Astrocyte (in vitro differentiated cells and primary cell): ENCODE measurements at regions not wholly inside any gene's neighbourhood (a gene's known extent, or its start where the extent isn't known, plus 50 kb on each side); places are given as distances from the start of the nearest gene placed in this dataset.

Source experiments
- DNase-seq: peaks from one replicate; pipeline ENCODE4 v3.0.0-alpha.2; 2010; ENCODE audit warnings: low read depth
- FAIRE-seq: peaks from 2 replicates; lab custom pipeline; 2011; peaks lifted over from hg19 to GRCh38; lab: Jason Lieb, UNC
- H2AFZ ChIP-seq: 2 replicates; pipeline ENCODE4 v1.6.0; 2012; ENCODE audit warnings: low read depth, low read length, inconsistent platforms
- H3K27ac ChIP-seq: 2 replicates; pipeline ENCODE4 v1.5.1; 2011; ENCODE audit warnings: low read depth, low read length, inconsistent platforms
- H3K27me3 ChIP-seq: 2 replicates; pipeline ENCODE4 v1.6.0; 2011; ENCODE audit warnings: low read length, inconsistent platforms; ENCODE audit not compliant: insufficient read depth
- H3K36me3 ChIP-seq: 2 replicates; pipeline ENCODE4 v1.5.1; 2011; ENCODE audit warnings: low read length, inconsistent platforms; ENCODE audit not compliant: insufficient read depth
- H3K4me1 ChIP-seq: 2 replicates; pipeline ENCODE4 v1.5.1; 2011; ENCODE audit warnings: low read length, inconsistent platforms; ENCODE audit not compliant: insufficient read depth
- H3K4me2 ChIP-seq: 2 replicates; pipeline ENCODE4 v1.6.0; 2012; ENCODE audit warnings: low read length, inconsistent platforms
- H3K4me3 ChIP-seq: 2 replicates; pipeline ENCODE4 v1.5.1; 2011; ENCODE audit warnings: low read depth, mild to moderate bottlenecking, low read length, inconsistent platforms; ENCODE audit not compliant: insufficient read depth
- H3K79me2 ChIP-seq: 2 replicates; pipeline ENCODE4 v1.6.0; 2012; ENCODE audit warnings: mild to moderate bottlenecking, low read length, inconsistent platforms; ENCODE audit not compliant: insufficient read depth
- H3K9ac ChIP-seq: 2 replicates; pipeline ENCODE4 v1.6.0; 2012; ENCODE audit warnings: mild to moderate bottlenecking, low read length, inconsistent platforms
- H3K9me3 ChIP-seq: 2 replicates; pipeline ENCODE4 v1.5.1; 2012; ENCODE audit warnings: low read depth, mild to moderate bottlenecking, low read length, inconsistent platforms; ENCODE audit not compliant: insufficient read depth
- H4K20me1 ChIP-seq: 2 replicates; pipeline ENCODE4 v1.6.0; 2012; ENCODE audit warnings: low read length, inconsistent platforms; ENCODE audit not compliant: insufficient read depth
- H3K27ac Mint-ChIP-seq: one replicate; pipeline ENCODE4 v1.8.0; 2021; ENCODE audit warnings: mild to moderate bottlenecking, mixed read lengths; ENCODE audit not compliant: unreplicated experiment
- H3K27me3 Mint-ChIP-seq: one replicate; pipeline ENCODE4 v1.8.0; 2021; ENCODE audit warnings: low read depth, mixed read lengths; ENCODE audit not compliant: unreplicated experiment
- H3K36me3 Mint-ChIP-seq: one replicate; pipeline ENCODE4 v1.8.0; 2021; ENCODE audit warnings: low read depth, mixed read lengths; ENCODE audit not compliant: unreplicated experiment
- H3K4me1 Mint-ChIP-seq: one replicate; pipeline ENCODE4 v1.8.0; 2021; ENCODE audit warnings: low read depth, mixed read lengths; ENCODE audit not compliant: unreplicated experiment
- H3K4me3 Mint-ChIP-seq: one replicate; pipeline ENCODE4 v1.8.0; 2021; ENCODE audit warnings: mild to moderate bottlenecking, moderate library complexity, mixed read lengths; ENCODE audit not compliant: unreplicated experiment
- H3K9me3 Mint-ChIP-seq: one replicate; pipeline ENCODE4 v1.8.0; 2021; ENCODE audit warnings: mild to moderate bottlenecking, mixed read lengths; ENCODE audit not compliant: unreplicated experiment
- CTCF ChIP-seq: IDR thresholded peaks from 2 replicates; pipeline ENCODE4 v1.5.1; 2011; ENCODE audit warnings: low read depth, mild to moderate bottlenecking, inconsistent platforms, low read length, moderate library complexity; ENCODE audit not compliant: insufficient read depth
- EZH2 ChIP-seq: IDR thresholded peaks from 2 replicates; pipeline ENCODE4 v1.6.1; 2012; ENCODE audit warnings: mild to moderate bottlenecking, low read length, inconsistent platforms; ENCODE audit not compliant: insufficient read depth

DNA sequence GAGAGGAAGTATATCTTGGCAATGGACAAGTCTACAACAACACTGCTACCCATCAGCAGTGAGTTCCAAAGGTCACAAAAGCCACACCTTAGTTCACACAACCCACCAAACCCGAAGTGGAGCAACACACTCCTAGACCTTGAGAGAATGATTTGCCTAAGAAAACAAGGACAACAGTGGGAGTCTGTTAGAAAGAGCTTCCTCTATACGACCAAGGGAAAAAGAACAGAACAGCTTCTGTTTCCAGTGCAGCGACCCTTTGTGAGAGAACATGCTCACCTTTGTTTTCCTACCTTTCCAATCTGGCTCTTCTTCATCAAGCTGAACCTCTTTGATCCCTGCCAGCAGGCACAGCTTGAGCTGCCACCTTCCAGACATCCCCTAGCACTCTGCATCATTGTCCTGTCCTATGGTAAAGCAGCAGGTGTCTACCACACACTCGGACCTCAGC lies 56.7 kb upstream of the PALMD start:
- H3K36me3 Mint-ChIP-seq = no peaks in the 10 kb centered on the region
- H3K4me1 Mint-ChIP-seq = peaks cover 15% of the 10 kb centered on the region
- H3K27me3 Mint-ChIP-seq = no peaks in the 10 kb centered on the region
- H4K20me1 ChIP-seq = no peaks in the 10 kb centered on the region
- no peak overlapping the region for H3K4me3 Mint-ChIP-seq
- no peak for DNase-seq
- no peak overlapping the region for H3K4me3 ChIP-seq
- no peaks in the 10 kb centered on the region for H3K9me3 ChIP-seq
- H3K79me2 ChIP-seq = no peaks in the 10 kb centered on the region
- H3K27ac ChIP-seq = no peak overlapping the region
- H3K4me2 ChIP-seq = no peak overlapping the region
- H3K9ac ChIP-seq = no peak overlapping the region
- TF ChIP-seq CTCF = no peak
- TF ChIP-seq EZH2 = no peak
- peak overlapping the region; percentile 11 for H2AFZ ChIP-seq
- FAIRE-seq = no peak
- peaks cover 19% of the 10 kb centered on the region for H3K4me1 ChIP-seq
- no peaks in the 10 kb centered on the region for H3K27me3 ChIP-seq
- no peak overlapping the region for H3K27ac Mint-ChIP-seq
- H3K36me3 ChIP-seq = no peaks in the 10 kb centered on the region
- no peaks in the 10 kb centered on the region for H3K9me3 Mint-ChIP-seq

DNA sequence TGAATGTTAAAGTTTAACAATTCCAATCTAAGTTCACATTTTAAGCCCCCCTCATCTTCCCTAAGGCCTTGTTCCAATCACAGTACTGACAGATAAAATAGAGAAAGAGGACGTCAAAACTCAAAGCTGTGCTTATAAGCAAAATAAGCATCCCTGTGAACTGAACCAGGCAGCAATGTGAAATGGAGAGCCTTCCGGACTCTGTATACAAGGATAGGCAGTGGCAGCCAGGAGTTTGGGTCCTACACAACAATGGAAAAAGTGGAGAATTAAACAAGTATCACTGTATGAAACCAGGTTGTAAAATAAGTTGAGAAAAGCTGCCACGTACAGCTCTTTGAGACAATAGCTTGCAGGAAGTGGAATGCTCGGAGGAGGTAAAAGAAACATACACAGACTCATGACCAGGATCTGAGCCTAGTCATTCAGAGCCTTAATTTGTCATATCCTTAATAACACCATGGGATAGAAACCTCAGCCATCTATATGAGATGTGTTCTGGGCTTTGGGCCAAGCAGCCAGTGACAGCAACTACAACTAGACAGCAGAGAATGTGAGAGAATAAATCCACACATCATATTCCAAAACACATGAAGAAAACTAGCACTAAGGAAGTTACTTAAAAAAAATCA lies 55.2 kb upstream of the PALMD start:
- DNase-seq = peak; percentile 98
- peak overlapping the region; percentile 78 for H3K27ac Mint-ChIP-seq
- H3K27me3 Mint-ChIP-seq = no peaks in the 10 kb centered on the region
- H3K27me3 ChIP-seq = no peaks in the 10 kb centered on the region
- no peaks in the 10 kb centered on the region for H4K20me1 ChIP-seq
- H3K9me3 Mint-ChIP-seq = no peaks in the 10 kb centered on the region
- H3K4me1 ChIP-seq = peaks cover 19% of the 10 kb centered on the region
- H3K9me3 ChIP-seq = no peaks in the 10 kb centered on the region
- H3K27ac ChIP-seq = peak overlapping the region; percentile 98
- H3K4me2 ChIP-seq = peak overlapping the region; percentile 78
- H3K4me3 Mint-ChIP-seq = no peak overlapping the region
- H2AFZ ChIP-seq = peak overlapping the region; percentile 70
- peaks cover 15% of the 10 kb centered on the region for H3K4me1 Mint-ChIP-seq
- H3K36me3 ChIP-seq = no peaks in the 10 kb centered on the region
- TF ChIP-seq CTCF (no peak), EZH2 (no peak)
- no peak overlapping the region for H3K4me3 ChIP-seq
- no peaks in the 10 kb centered on the region for H3K79me2 ChIP-seq
- no peaks in the 10 kb centered on the region for H3K36me3 Mint-ChIP-seq
- peak; percentile 97 for FAIRE-seq
- peak overlapping the region; percentile 83 for H3K9ac ChIP-seq

DNA sequence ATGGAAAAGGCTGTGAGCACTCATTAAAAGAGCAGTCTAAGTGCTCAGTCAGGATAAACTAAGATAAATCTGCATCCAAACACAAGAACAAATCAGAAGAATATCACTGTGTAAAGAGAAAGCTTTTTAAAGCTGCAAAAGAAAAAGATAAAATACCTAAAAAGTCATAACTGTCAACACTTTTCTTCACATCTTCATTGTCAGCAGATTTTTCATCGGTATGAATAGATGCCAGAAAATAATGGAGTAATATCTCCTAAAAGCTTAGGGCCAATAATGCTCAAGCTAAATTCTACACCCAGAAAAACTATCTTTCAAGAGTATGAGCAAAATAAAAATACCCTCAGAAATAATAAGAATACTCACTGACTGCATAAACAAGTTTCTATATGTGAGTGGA lies 54.0 kb upstream of the PALMD start:
- Histone ChIP-seq H3K79me2 (no peaks in the 10 kb centered on the region), H2AFZ (no peak overlapping the region), H4K20me1 (no peaks in the 10 kb centered on the region), H3K27me3 (no peaks in the 10 kb centered on the region), H3K36me3 (no peaks in the 10 kb centered on the region), H3K4me1 (peaks cover 19% of the 10 kb centered on the region), H3K9ac (no peak overlapping the region), H3K27ac (no peak overlapping the region), H3K9me3 (no peaks in the 10 kb centered on the region), H3K4me2 (no peak overlapping the region), H3K4me3 (no peak overlapping the region)
- H3K36me3 Mint-ChIP-seq = no peaks in the 10 kb centered on the region
- peaks cover 15% of the 10 kb centered on the region for H3K4me1 Mint-ChIP-seq
- H3K9me3 Mint-ChIP-seq = no peaks in the 10 kb centered on the region
- TF ChIP-seq EZH2 (no peak), CTCF (no peak)
- FAIRE-seq (no peak), DNase-seq (no peak)
- peak overlapping the region; percentile 22 for H3K27ac Mint-ChIP-seq
- no peak overlapping the region for H3K4me3 Mint-ChIP-seq
- no peaks in the 10 kb centered on the region for H3K27me3 Mint-ChIP-seq
